OCI-LY3 (cell line): ENCODE measurements at regions not wholly inside any gene's neighbourhood (a gene's known extent, or its start where the extent isn't known, plus 50 kb on each side); places are given as distances from the start of the nearest gene placed in this dataset.

Source experiments
- CTCF ChIP-seq: fragments of 200-600, 300-600 bp; sonication (generic); IDR thresholded peaks from 2 replicates; pipeline ENCODE4 v1.5.1; 2014; ENCODE audit warnings: antibody characterized with exemption, low read length, low read depth
- EZH2phosphoT487 ChIP-seq: fragments of 200-600 bp; shearing (Covaris generic); IDR thresholded peaks from 2 replicates; pipeline ENCODE4 v1.6.1; 2018; ENCODE audit warnings: antibody characterized with exemption, mixed run types, low read depth

- TF ChIP-seq CTCF (no peak), EZH2phosphoT487 (no peak)
These were observed 232.2 kb downstream of the ERMARD start for GRCh38 chr6:169983651-169984050.
